SU-DHL-6 (cell line): ENCODE measurements at regions not wholly inside any gene's neighbourhood (a gene's known extent, or its start where the extent isn't known, plus 50 kb on each side); places are given as distances from the start of the nearest gene placed in this dataset.
"Not testable (repeated sequence)": the region's sequence is repeated elsewhere in the genome, so short reads cannot be mapped to it uniquely, and the experiment has no call there.

ENCODE experiments used
- H2AFZ ChIP-seq: fragments of 200-600 bp; sonication (generic); 2 replicates; pipeline ENCODE4 v1.6.1; 2014; ENCODE audit warnings: low read depth, mild to moderate bottlenecking, moderate library complexity, mixed read lengths, antibody characterized with exemption, low read length; ENCODE audit not compliant: severe bottlenecking
- H3F3A ChIP-seq: fragments of 200-600 bp; shearing (Covaris generic); 2 replicates; pipeline ENCODE4 v1.6.0; 2016; ENCODE audit warnings: antibody characterized with exemption, mild to moderate bottlenecking; ENCODE audit not compliant: insufficient read depth
- H3K27ac ChIP-seq: fragments of 200-600 bp; sonication (generic); 2 replicates; pipeline ENCODE4 v1.5.1; 2016; ENCODE audit warnings: low read depth, mild to moderate bottlenecking, low read length, moderate library complexity, mixed read lengths
- H3K27me3 ChIP-seq: fragments of 200-600 bp; sonication (generic), shearing (Covaris generic); 2 replicates; pipeline ENCODE4 v1.6.0; 2014; ENCODE audit warnings: mild to moderate bottlenecking, low read length
- H3K36me3 ChIP-seq: fragments of 200-600 bp; sonication (generic); 2 replicates; pipeline ENCODE4 v1.6.1; 2014; ENCODE audit warnings: mild to moderate bottlenecking, low read length, mixed read lengths
- H3K4me2 ChIP-seq: fragments of 300-600, 200-600 bp; shearing (Covaris generic), sonication (generic); 2 replicates; pipeline ENCODE4 v1.6.0; 2014; ENCODE audit warnings: low read length, low read depth, mild to moderate bottlenecking; ENCODE audit not compliant: poor library complexity, severe bottlenecking
- H3K4me3 ChIP-seq: fragments of 200-600 bp; sonication (generic); 2 replicates; pipeline ENCODE4 v1.5.1; 2014; ENCODE audit warnings: antibody characterized with exemption, low read length, mild to moderate bottlenecking, mixed read lengths; ENCODE audit not compliant: insufficient read depth, poor library complexity, severe bottlenecking
- H3K79me2 ChIP-seq: fragments of 200-600 bp; sonication (generic); 2 replicates; pipeline ENCODE4 v1.6.1; 2014; ENCODE audit warnings: mild to moderate bottlenecking, low read length, moderate library complexity; ENCODE audit not compliant: insufficient read depth
- H3K9ac ChIP-seq: fragments of 200-600 bp; sonication (generic); 2 replicates; pipeline ENCODE4 v1.7.0; 2014; ENCODE audit warnings: mild to moderate bottlenecking, low read length
- H3K9me2 ChIP-seq: fragments of 200-600 bp; sonication (generic); replicated peaks from 2 replicates; pipeline ENCODE4 v1.6.1; 2014; ENCODE audit warnings: low read length; ENCODE audit not compliant: insufficient read depth
- H3K9me3 ChIP-seq: fragments of 200-600 bp; sonication (generic); 2 replicates; pipeline ENCODE4 v1.6.1; 2014; ENCODE audit warnings: low read length, mixed read lengths; ENCODE audit not compliant: insufficient read depth
- H4K20me1 ChIP-seq: fragments of 200-600 bp; sonication (generic); 2 replicates; pipeline ENCODE4 v1.6.1; 2014; ENCODE audit warnings: low read depth, mild to moderate bottlenecking, antibody characterized with exemption, low read length, moderate library complexity, mixed read lengths
- EZH2phosphoT487 ChIP-seq: fragments of 200-600 bp; sonication (generic), shearing (Covaris generic); conservative IDR thresholded peaks from 2 replicates; pipeline ENCODE4 v1.6.1; 2018; ENCODE audit warnings: mild to moderate bottlenecking, antibody characterized with exemption, low read length, moderate library complexity, mixed read lengths
- TF ChIP-seq, protein P1 (sequence below): fragments of 200-600 bp; sonication (generic); IDR thresholded peaks from one replicate; pipeline ENCODE4 v1.5.1; 2017; ENCODE audit warnings: antibody characterized with exemption, mild to moderate bottlenecking, low read length, moderate library complexity; ENCODE audit not compliant: insufficient read depth, poor library complexity, severe bottlenecking

DNA sequence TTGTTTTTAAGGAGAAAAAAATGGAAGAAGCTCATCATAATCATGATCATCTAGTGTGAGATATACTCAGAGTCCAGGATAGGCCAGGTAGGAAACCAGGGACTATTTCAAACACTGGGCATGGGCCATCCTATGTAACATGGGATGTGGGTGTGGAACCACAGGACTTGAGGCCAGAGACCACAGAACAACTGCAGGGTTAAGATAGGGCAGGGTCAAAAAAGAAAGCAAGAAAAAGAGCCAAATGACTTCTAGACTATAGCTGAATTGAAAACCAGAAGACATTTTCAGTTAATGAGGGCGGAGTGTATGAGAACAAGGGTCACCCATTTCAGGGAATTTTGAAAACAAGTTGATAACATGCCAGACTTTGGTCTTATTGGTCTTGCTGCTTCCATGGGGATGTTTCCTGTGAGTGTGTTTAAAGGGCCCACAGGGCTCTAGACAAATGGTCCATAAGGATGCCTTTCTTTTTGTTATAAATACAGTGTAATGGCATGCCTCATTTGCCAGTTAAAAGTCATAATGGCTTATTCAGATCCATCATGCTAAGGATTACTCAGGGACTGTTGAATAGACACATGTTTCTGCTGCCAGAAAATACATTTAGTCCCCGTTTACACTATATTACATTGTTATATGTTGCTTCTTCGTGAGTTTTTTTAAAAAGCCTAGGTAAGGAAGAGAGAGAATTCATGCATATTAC lies 182.0 kb upstream of the C21orf91 start:
- no peaks in the 10 kb centered on the region for H4K20me1 ChIP-seq
- no peak overlapping the region for H2AFZ ChIP-seq
- no peak overlapping the region for H3K9ac ChIP-seq
- no peak overlapping the region for H3K27ac ChIP-seq
- H3K9me3 ChIP-seq, result no peaks in the 10 kb centered on the region; the same call in 1 of the 2 replicates
- no peak for TF ChIP-seq EZH2phosphoT487
- TF ChIP-seq, protein P1, sequence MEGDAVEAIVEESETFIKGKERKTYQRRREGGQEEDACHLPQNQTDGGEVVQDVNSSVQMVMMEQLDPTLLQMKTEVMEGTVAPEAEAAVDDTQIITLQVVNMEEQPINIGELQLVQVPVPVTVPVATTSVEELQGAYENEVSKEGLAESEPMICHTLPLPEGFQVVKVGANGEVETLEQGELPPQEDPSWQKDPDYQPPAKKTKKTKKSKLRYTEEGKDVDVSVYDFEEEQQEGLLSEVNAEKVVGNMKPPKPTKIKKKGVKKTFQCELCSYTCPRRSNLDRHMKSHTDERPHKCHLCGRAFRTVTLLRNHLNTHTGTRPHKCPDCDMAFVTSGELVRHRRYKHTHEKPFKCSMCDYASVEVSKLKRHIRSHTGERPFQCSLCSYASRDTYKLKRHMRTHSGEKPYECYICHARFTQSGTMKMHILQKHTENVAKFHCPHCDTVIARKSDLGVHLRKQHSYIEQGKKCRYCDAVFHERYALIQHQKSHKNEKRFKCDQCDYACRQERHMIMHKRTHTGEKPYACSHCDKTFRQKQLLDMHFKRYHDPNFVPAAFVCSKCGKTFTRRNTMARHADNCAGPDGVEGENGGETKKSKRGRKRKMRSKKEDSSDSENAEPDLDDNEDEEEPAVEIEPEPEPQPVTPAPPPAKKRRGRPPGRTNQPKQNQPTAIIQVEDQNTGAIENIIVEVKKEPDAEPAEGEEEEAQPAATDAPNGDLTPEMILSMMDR, result no peak
- no peaks in the 10 kb centered on the region for H3K9me2 ChIP-seq
- no peaks in the 10 kb centered on the region for H3K36me3 ChIP-seq
- H3K4me3 ChIP-seq, result no peak overlapping the region
- H3F3A ChIP-seq, result no peaks in the 10 kb centered on the region
- H3K4me2 ChIP-seq, result no peak overlapping the region
- no peaks in the 10 kb centered on the region for H3K27me3 ChIP-seq
- H3K79me2 ChIP-seq, result no peaks in the 10 kb centered on the region

DNA sequence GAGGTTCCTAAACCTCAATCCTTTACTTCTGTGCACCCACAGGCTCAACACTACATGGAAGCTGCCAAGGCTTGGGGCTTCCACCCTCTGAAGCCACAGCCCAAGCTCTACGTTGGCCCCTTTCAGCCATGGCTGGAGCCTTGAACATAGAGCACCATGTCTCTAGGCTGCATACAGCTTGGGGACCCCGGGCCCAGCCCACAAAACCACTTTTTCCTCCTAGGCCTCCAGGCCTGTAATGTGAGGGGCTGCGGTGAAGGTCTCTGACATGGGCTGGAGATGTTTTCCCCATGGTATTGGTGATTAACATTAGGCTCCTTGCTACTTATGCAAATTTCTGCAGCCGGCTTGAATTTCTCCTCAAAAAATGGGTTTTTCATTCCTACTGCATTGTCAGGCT lies 179.4 kb upstream of the C21orf91 start:
- not testable (repeated sequence) for H4K20me1 ChIP-seq, H2AFZ ChIP-seq, H3K9ac ChIP-seq, H3K79me2 ChIP-seq, H3K36me3 ChIP-seq, H3K4me2 ChIP-seq, H3K27ac ChIP-seq, H3F3A ChIP-seq, H3K9me2 ChIP-seq, H3K4me3 ChIP-seq, H3K9me3 ChIP-seq, H3K27me3 ChIP-seq

DNA sequence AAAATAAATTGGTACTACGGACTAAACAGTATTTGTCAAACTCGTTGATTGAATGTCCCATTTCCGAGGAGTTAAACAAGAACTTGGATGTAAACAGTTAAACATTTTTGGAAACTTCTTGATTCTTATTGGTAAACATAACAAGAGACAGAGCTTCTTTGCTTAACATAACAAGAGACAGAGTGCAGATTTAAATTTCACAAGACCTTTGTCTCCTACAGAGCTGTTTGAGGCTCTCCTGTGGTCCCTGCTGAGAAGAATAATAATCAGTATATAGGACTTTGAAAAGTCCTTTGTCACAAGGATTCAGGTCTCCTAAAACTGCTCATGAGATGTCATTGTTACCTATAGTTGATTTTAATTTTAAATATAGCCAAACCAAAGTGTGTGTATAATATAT lies 170.6 kb upstream of the C21orf91 start:
- Histone ChIP-seq H3K36me3 (no peaks in the 10 kb centered on the region), H4K20me1 (no peaks in the 10 kb centered on the region), H3K9ac (no peak overlapping the region), H3K9me3 (no peaks in the 10 kb centered on the region), H3K4me2 (no peak overlapping the region), H3K9me2 (no peaks in the 10 kb centered on the region), H3F3A (no peaks in the 10 kb centered on the region), H2AFZ (no peak overlapping the region), H3K4me3 (no peak overlapping the region), H3K27ac (no peak overlapping the region), H3K79me2 (no peaks in the 10 kb centered on the region), H3K27me3 (no peaks in the 10 kb centered on the region)
- TF ChIP-seq, protein P1, result no peak
- TF ChIP-seq EZH2phosphoT487, result no peak

DNA sequence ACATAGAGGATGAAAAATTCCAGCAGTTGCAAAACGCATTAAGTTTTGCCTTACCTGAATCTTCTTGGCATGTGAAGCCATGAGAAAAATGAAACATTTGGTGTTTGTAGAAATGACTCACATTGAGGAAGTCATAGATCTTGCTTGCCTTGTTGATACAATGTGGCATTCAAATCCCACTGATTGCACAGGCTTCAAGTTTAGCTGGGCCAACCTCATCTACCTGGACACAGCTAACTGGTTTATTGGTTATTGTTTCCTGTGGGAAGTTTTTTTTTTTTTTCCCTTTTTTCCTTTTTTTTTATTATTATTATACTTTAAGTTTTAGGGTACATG lies 168.9 kb upstream of the C21orf91 start:
- Histone ChIP-seq H2AFZ (no peak overlapping the region), H3K9me3 (no peaks in the 10 kb centered on the region), H3F3A (no peaks in the 10 kb centered on the region), H3K27ac (no peak overlapping the region), H3K9ac (no peak overlapping the region), H3K9me2 (no peaks in the 10 kb centered on the region), H3K4me2 (no peak overlapping the region), H4K20me1 (no peaks in the 10 kb centered on the region), H3K79me2 (no peaks in the 10 kb centered on the region), H3K36me3 (no peaks in the 10 kb centered on the region), H3K4me3 (no peak overlapping the region), H3K27me3 (no peaks in the 10 kb centered on the region)
- TF ChIP-seq EZH2phosphoT487, result no peak
- TF ChIP-seq, protein P1, result no peak
